Omental fat pad (tissue), 3 donors: ENCODE measurements at regions not wholly inside any gene's neighbourhood (a gene's known extent, or its start where the extent isn't known, plus 50 kb on each side); places are given as distances from the start of the nearest gene placed in this dataset.
"Not testable (repeated sequence)": the region's sequence is repeated elsewhere in the genome, so short reads cannot be mapped to it uniquely, and the experiment has no call there.

ENCODE experiments used
- ATAC-seq: fragments of 150-250 bp; one replicate; pipeline ENCODE4 v1.9.1; 2016; ENCODE audit warnings: mild to moderate bottlenecking, moderate library complexity; ENCODE audit not compliant: low FRiP score
- DNase-seq: peaks from one replicate; pipeline ENCODE4 v3.0.0-alpha.2; 2019; ENCODE audit warnings: low spot score
- CTCF ChIP-seq, 3 donors: fragments of 450-650 bp; IDR thresholded peaks; one replicate each; pipeline ENCODE4 v1.5.1; 2016 to 2017; ENCODE audit warnings: antibody characterized with exemption in 3 of 3, mild to moderate bottlenecking in 3 of 3, moderate library complexity in 2 of 3

DNA sequence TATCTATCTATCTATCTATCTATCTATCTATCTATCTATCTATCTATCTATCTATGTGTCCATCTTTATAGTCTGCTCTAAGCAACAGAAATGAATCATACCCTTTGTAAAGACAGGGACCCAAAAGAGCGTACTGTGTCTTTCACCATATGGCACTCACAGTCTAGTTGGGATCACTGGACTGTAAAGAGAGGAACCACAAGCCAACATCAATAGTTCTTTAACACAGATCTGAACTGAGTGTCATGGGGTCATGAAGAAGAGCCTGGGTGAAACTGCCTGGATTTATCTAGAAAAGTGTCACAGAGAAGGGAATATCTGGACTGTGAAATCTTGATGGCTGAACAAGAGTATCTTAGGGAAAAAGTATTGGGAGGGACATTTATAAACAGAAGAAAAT lies 619.1 kb upstream of the SOX9 start:
- DNase-seq (no peak), ATAC-seq (no peak)
- no peak for TF ChIP-seq CTCF (IDR thresholded peaks at IDR 0.05)

- no peak for TF ChIP-seq CTCF (IDR thresholded peaks at IDR 0.05)
- ATAC-seq, result no peak
These were observed 618.4 kb upstream of the SOX9 start for GRCh38 chr17:71502443-71502842.

GRCh38 chr17:71503710-71504465 lies 616.9 kb upstream of the SOX9 start:
- TF ChIP-seq CTCF (IDR thresholded peaks at IDR 0.05), result no peak
- ATAC-seq (no peak), DNase-seq (no peak)

More at GRCh38 chr17:71502443-71502842, 618.4 kb upstream of the SOX9 start:
- DNase-seq, result no peak

DNA sequence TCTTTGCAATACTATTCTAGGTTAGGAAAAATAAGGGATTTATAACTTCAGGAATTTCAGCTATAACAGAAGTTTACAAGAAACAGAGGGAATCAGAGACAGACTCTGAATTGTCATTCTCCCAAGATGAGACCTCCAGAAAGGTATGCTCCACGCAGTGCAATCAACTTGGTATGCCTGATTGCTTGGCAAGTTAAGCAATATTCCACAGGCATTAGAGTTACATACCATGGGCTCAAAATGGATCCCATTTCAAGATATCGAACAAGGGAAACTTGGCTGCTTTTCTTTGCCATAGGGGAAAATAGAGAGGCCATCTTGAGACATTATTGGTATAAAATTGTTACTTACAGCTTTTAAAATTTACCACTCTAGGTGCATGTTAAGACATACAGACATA lies 615.6 kb upstream of the SOX9 start:
- no peak for DNase-seq
- no peak for ATAC-seq
- TF ChIP-seq CTCF (IDR thresholded peaks at IDR 0.05), result no peak

DNA sequence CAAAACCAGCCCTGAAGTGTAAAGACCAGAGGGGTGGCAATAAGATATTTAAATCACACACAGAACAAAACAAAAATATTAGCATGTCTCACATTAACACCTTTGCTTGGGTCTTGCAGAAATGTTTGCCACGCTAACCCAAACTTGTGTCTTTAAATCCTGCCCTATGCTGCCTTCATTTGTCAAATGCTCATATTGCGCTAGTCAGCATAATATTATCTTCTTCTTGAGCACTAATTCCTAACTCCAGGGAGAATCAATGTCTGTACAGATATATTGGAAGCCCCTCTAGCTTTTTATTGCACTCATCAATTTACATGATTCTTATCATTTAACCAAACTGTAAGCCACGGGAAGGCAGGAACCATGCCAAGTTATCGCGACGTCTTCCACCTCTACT lies 614.8 kb upstream of the SOX9 start:
- DNase-seq (no peak), ATAC-seq (no peak)
- no peak for TF ChIP-seq CTCF (IDR thresholded peaks at IDR 0.05)

GRCh38 chr17:71511266-71511995 lies 609.4 kb upstream of the SOX9 start:
- no peak for ATAC-seq
- no peak for DNase-seq
- no peak for TF ChIP-seq CTCF (IDR thresholded peaks at IDR 0.05)

GRCh38 chr17:71513725-71514124 lies 607.1 kb upstream of the SOX9 start:
- not testable (repeated sequence) for ATAC-seq, DNase-seq
